ENCODE measurements at regions not wholly inside any gene's neighbourhood (a gene's known extent, or its start where the extent isn't known, plus 50 kb on each side); places are given as distances from the start of the nearest gene placed in this dataset.

GRCh38 chr7:54963155-54963554, 55.7 kb upstream of the EGFR start:
- Histone ChIP-seq H3K9me3 (no peaks in the 10 kb centered on the region), H3K27ac (no peak overlapping the region), H3K36me3 (ENCODE audit: low read depth, missing control alignments) (no peaks in the 10 kb centered on the region), H3K27me3 (no peaks in the 10 kb centered on the region), H3K4me1 (no peaks in the 10 kb centered on the region), H3K4me3 (no peak overlapping the region)
- WGBS, 2 donors, result 82 to 84% methylated on average over 1 of the region's 1 CpG
- DNase-seq, result no peak
- intact Hi-C loops (cut with DNase I; ENCODE audit: low total_unique reads), result no loop called here
- TF ChIP-seq POLR2A (IDR thresholded peaks at IDR 0.05), result no peak
- TF ChIP-seq CTCF (IDR thresholded peaks at IDR 0.05), result no peak

GRCh38 chr7:54964136-54964535, 54.7 kb upstream of the EGFR start:
- Histone ChIP-seq H3K4me1 (no peaks in the 10 kb centered on the region), H3K4me3 (no peak overlapping the region), H3K27me3 (no peaks in the 10 kb centered on the region), H3K27ac (no peak overlapping the region), H3K36me3 (ENCODE audit: low read depth, missing control alignments) (no peaks in the 10 kb centered on the region), H3K9me3 (no peaks in the 10 kb centered on the region)
- intact Hi-C loops (cut with DNase I; ENCODE audit: low total_unique reads), result no loop called here
- WGBS, 2 donors, result 82 to 95% methylated on average over 1 of the region's 1 CpG
- no peak for TF ChIP-seq CTCF (IDR thresholded peaks at IDR 0.05)
- TF ChIP-seq POLR2A (IDR thresholded peaks at IDR 0.05), result no peak
- no peak for DNase-seq

- H3K4me1 ChIP-seq, result no peaks in the 10 kb centered on the region
- H3K9me3 ChIP-seq, result no peaks in the 10 kb centered on the region
- H3K4me3 ChIP-seq, result no peak overlapping the region
- H3K36me3 ChIP-seq (ENCODE audit: low read depth, missing control alignments), result no peaks in the 10 kb centered on the region
- WGBS, 2 donors, result 78 to 83% methylated on average over 8 of the region's 8 CpGs
- H3K27ac ChIP-seq, result no peak overlapping the region
- DNase-seq, result no peak
- H3K27me3 ChIP-seq, result no peaks in the 10 kb centered on the region
- intact Hi-C loops (cut with DNase I; ENCODE audit: low total_unique reads), result no loop called here
- TF ChIP-seq CTCF (IDR thresholded peaks at IDR 0.05), result no peak
- TF ChIP-seq POLR2A (IDR thresholded peaks at IDR 0.05), result no peak
Observed at GRCh38 chr7:54967377-54967776, 51.4 kb upstream of the EGFR start.

GRCh38 chr7:54968018-54968417, 50.8 kb upstream of the EGFR start:
- DNase-seq, result no peak
- H3K27ac ChIP-seq, result no peak overlapping the region
- H3K4me1 ChIP-seq, result no peaks in the 10 kb centered on the region
- 84 to 89% methylated on average over 6 of the region's 6 CpGs for WGBS, 2 donors
- intact Hi-C loops (cut with DNase I; ENCODE audit: low total_unique reads), result no loop called here
- TF ChIP-seq CTCF (IDR thresholded peaks at IDR 0.05) (no peak), POLR2A (IDR thresholded peaks at IDR 0.05) (no peak)
- H3K27me3 ChIP-seq, result no peaks in the 10 kb centered on the region
- no peaks in the 10 kb centered on the region for H3K9me3 ChIP-seq
- H3K4me3 ChIP-seq, result no peak overlapping the region
- H3K36me3 ChIP-seq (ENCODE audit: low read depth, missing control alignments), result no peaks in the 10 kb centered on the region
